SK-N-DZ (cell line): ENCODE measurements at regions not wholly inside any gene's neighbourhood (a gene's known extent, or its start where the extent isn't known, plus 50 kb on each side); places are given as distances from the start of the nearest gene placed in this dataset.
A peak's percentile ranks its signal among the peaks of the same experiment; 100 is the strongest.
"Not testable (repeated sequence)": the region's sequence is repeated elsewhere in the genome, so short reads cannot be mapped to it uniquely, and the experiment has no call there.

Experiments used
- DNase-seq: peaks from one replicate; pipeline ENCODE4 v3.0.0-alpha.2; 2015; ENCODE audit warnings: low spot score

- no peak for DNase-seq
These were observed 179.1 kb downstream of the PSMG1 start for GRCh38 chr21:39003982-39004633.

- no peak for DNase-seq
These were observed 181.9 kb downstream of the PSMG1 start for GRCh38 chr21:39001341-39001740.

DNA sequence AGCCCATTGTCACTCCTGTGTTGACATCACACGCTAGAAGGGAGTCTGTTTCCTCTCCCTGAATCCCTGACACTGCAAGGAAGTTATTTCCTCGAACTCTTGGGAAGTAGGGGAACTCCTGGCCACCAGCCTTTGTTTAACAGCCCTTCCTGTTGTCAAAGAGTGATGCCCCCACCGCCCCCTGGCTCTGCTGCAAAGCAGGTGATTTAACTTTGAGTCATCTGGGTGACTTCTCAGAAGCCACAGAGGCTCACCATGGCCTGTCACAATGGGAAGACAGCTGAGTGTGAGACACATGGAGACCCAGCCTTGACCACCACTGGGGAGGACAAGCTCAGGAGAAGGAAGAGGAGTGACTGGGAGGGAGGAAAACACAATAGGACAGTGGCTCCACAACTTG lies 182.8 kb downstream of the PSMG1 start:
- DNase-seq = no peak

GRCh38 chr21:38999161-38999560 lies 184.1 kb downstream of the PSMG1 start:
- peak; percentile 76 for DNase-seq

DNA sequence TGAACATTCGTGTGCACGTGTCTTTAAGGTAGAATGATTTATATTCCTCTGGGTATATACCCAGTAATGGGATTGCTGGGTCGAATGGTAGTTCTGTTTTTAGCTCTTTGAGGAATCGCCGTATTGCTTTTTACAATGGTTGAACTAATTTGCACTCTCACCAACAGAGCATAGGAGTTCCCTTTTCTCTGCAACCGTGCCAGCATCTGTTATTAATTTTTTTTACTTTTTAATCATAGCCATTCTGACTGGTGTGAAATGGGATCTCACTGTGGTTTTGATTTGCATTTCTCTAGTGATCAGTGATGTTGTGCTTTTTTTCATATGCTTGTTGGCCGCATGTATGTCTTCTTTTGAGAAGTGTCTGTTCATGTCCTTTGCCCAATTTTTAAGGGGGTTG lies 185.0 kb downstream of the PSMG1 start:
- not testable (repeated sequence) for DNase-seq

- DNase-seq = not testable (repeated sequence)
These were observed 185.4 kb downstream of the PSMG1 start for GRCh38 chr21:38997843-38998175.

DNA sequence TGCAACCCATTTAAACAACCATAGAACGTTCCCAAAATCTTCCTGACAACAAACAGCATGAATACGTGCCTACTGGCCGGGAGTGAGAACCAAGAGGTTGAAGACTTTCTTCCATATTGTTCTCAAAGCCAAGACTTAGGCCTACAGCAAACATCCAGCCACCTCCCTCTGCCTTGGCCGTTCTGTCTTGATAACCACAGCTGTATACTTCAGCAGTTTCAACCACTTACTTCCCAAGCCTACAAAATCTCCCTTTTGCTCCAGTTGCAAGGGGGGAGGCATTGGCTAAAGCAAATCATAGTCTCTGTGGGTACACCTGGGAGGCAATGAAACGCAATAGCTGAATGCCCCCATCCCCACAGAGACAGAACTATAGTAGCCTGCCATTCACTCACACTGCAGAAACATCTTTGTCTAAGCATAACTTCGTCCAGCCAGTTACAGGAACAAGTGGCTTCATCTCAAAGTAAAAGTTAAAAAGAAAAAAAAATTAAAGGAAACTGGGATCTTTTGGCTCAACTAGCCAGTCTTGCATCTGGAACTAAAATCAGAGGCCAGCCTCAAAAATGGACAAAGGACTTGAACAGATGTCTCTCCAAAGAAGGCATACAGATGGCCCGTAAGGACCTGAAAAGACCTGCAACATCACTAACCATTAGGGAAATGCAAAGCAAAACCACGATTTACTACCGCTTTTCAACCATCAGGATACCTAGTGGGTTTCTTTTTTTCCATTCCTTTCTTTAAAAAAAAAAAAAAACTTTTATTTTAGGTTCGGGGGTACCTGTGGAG lies 186.0 kb downstream of the PSMG1 start:
- DNase-seq = no peak

GRCh38 chr21:38996355-38996754 lies 186.9 kb downstream of the PSMG1 start:
- DNase-seq = no peak

DNA sequence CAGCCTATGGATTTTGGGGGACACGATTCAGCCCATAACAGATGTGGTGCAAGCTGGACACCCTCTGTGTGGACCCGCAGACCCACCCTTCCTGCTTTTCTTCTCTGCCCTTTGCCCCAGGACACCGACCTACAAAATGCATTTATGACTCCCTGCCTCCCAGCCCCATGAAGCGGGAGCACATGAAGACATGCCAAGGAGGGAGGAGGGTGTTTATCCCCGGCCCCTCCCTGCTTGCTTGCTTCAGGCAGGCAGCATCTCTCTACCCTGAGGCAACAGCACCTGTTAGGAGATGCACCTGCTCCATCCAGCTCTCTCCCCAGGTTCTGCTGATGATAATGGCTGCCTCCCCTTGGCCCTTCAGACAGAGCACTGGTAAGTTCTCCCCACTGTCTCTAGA lies 187.5 kb downstream of the PSMG1 start:
- no peak for DNase-seq

- DNase-seq = no peak
These were observed 188.1 kb downstream of the PSMG1 start for GRCh38 chr21:38995071-38995669.

DNA sequence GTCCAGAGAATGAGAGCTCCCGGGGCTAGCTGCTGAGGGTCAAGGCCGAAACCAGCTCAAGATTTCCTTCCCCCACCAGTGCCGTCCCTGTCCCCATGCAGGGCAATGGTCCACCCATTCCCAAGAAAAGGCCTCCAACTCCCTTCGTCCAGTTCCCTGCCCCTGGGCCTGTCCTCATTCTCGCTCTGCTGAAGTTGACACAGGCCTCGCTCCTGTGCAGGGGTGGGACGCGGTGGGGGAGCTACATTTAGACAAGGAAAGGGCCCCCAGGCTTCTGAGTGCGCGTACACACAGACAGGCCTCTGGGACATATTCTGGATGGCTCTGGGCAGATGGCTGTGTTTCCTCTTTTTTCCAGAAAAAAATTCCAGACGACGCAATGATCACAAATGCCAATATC lies 188.3 kb downstream of the ETS2 start:
- no peak for DNase-seq

DNA sequence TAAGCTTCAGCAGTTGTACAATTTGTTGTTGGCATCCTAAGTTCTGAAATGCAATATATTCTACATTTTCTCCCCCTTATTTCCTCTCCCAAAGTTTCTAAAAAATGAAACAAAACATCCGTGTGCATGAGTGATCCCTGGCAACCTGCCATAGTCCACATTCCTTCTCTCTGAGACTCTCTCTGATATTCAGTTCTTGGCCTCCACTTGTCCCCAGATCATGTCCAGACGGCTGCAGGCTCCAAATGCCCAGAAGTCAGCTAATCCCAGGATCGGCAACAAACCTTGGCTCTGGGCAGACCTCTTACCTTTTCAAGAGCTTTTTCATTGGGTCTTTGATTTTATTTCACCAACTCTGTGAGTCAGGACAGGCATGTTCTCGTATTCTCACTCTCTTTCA lies 187.8 kb downstream of the ETS2 start:
- DNase-seq = no peak

DNA sequence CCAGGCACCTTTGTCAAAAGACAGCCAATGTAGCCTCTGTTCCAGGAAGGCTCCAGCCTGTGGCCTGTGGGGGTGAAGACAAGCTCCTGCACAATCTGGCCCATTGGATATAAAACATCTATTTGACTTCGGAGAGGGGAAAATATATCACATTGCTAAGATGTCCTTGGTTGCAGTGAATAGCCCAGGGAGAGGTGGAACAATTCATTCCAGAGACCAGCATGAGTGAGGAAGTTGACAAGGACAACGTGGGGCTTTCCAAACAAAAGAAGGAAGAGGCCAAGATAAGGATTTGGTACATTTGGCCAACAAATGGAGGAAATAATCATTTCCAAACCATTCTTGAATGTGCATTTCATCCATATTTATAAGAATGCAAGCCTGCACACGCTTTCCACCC lies 187.0 kb downstream of the ETS2 start:
- DNase-seq = no peak

GRCh38 chr21:38990424-38990794 lies 184.7 kb downstream of the ETS2 start:
- DNase-seq = no peak

- DNase-seq = peak; percentile 58
These were observed 184.2 kb downstream of the ETS2 start for GRCh38 chr21:38989745-38990423.

DNA sequence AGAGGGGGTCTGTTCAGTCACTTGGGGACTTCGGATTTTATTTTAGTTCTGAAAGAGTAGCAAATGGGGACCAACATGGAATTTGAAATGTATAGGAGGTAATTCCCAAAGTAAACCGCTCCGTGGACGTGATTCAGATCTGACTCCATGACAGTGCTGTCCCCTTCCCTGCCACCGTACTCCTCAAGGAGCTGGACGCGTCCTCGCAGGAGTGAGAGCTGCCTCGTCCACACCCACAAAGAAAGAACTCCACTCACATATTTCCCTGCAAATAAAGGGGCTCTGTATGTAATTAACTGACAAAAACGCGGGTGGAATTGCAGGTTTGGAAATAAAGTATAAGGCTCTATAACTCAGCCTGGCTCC lies 183.6 kb downstream of the ETS2 start:
- no peak for DNase-seq

DNA sequence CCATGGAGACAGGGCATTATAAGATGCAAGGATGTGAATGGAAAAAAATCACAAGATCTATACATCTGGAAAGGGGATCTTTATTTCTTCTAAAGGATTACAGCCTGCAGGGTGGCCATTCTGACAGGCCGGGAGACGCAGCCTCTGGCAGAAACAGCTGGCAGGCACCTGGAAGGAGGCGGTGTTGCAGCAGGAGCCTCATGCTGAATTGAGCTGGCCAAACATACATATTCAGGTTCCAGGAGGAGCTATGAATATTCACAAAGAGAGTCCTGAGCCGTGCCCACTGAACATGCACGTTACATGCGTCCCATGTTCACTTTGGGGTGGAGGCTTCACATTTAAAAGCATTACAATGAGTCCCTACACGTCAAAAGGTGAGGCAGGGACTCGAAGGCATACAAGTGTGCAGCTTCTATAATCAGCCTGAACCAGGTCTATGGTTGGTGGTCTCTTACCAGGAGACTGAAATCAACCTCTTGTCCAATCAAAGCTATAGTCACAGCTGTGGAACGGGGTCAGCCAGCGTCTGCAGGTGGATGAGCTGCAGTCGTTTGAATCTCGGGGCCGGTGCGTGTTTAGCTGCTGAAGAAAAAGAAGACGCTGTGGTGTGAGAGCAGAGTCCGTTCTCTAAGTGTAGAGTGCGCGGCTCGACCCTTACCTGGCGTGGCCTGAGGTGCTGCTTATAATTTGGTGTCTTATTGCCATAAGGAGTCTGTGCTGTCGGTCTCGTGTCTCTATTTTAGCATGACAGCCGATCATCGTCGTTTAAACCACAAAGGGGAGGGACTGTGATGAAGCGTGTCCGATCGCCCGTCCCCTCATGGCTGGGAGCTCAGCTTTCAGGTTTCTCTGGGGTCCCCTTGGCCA lies 183.0 kb downstream of the ETS2 start:
- no peak for DNase-seq

DNA sequence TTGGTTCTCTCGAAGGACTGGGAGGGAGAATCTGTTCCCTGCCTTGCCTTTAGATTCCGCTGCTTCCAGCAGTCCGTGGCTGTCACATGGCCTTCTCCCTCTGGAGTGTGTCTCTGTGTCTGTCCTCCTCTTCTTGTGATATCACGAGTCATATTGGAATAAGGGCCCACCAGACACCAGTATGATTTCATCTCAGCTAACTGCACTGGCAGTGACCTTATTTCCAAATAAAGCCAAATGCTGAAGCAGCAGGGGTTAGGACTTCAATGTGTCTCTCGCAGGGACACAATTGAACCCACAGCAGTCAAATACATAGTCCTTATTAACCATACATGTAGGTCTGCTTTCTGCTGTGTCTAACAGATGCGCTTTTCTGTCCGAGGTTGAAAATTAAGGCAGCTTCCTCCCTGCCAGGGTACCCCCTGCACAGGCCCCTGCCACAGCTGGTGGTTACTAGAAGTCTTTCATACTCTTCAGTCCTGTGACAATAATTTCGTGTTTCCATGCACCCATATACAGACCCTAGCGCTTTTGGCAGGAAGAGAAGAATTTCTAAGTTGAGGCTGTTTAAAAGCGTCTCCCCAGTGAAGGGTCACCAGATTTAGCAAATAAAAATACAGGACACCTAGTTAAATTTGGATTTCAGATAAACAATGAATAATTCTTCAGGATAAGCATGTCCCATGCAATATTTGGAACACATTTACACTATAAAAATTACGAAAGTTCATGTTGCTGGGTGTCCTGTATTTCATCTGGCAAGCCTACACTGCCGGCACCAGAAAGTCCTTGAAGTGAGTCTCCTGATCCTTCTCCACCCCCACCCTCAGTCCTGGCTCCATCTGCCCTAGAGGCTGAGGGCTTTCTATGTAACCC lies 182.1 kb downstream of the ETS2 start:
- DNase-seq = no peak

DNA sequence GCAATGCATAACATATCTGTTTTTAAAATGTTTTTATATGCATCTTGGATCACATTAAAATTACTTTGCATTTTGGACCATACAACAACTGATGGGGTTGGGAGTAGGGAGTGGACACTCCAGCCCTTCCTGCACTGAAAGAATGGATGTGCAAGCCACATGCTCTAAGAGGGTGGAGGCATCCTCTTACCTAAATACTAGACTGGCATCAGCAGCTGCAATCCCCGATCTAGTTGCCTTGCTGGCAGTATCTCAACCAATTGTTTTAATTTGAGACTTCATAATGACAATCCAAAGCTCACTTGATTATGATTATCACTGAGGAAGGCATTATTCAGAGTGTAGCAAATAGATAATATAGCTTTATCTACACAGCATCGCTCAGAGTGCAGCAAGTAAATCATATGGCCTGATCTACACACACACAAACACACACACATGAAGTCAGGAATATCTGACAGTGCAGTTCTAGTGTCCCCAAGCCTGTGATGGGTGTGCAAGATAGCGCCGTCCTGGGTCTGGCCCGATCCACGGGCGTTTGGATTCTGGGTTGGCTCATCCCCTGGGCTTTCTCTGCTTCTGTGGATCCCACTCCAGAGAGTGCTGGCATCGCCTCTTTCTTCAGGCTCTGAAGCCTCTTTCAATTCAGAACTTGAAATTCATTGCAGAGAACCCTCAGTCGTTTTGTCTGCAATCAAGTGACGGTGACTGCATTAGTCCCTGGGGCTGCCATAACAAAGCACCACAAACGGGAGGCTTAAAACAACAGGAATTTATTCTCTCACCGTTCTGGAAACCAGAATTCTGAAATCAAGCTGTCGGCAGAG lies 181.3 kb downstream of the ETS2 start:
- no peak for DNase-seq

- DNase-seq = no peak
These were observed 180.7 kb downstream of the ETS2 start for GRCh38 chr21:38986406-38986805.
